Ovary (tissue), 7 donors: ENCODE measurements at regions not wholly inside any gene's neighbourhood (a gene's known extent, or its start where the extent isn't known, plus 50 kb on each side); places are given as distances from the start of the nearest gene placed in this dataset.

Experiments used
- DNase-seq, 5 donors: peaks; one replicate each; pipeline ENCODE4 v3.0.0-alpha.2; 2019 to 2020
- H3K27ac ChIP-seq, 2 donors: fragments of 200-600 bp; one replicate each; pipeline versions ENCODE4 v1.5.1 to v1.8.0; 2019 to 2022
- H3K27me3 ChIP-seq: fragments of 200-600 bp; one replicate; pipeline ENCODE4 v1.8.0; 2022
- H3K36me3 ChIP-seq: fragments of 200-600 bp; sonication (generic); one replicate; pipeline ENCODE4 v1.5.1; 2019
- H3K4me1 ChIP-seq: one replicate; pipeline ENCODE4 v1.8.1; 2013; ENCODE audit warnings: mild to moderate bottlenecking, moderate library complexity; ENCODE audit not compliant: insufficient read depth
- H3K4me3 ChIP-seq: fragments of 200-600 bp; sonication (generic); one replicate; pipeline ENCODE4 v1.5.1; 2017
- H3K9me3 ChIP-seq, 2 donors: fragments of 200-600 bp in 1 of 2; sonication (generic) in 1 of 2; one replicate each; pipeline versions ENCODE4 v1.5.1 to v1.8.1; 2013 to 2019; ENCODE audit warnings: mild to moderate bottlenecking in 1 of 2, moderate library complexity in 1 of 2
- EP300 ChIP-seq: sonication (generic); formaldehyde crosslinking; IDR thresholded peaks from one replicate; pipeline ENCODE4 v1.6.1; 2017; ENCODE audit warnings: antibody characterized with exemption
- POLR2A ChIP-seq: fragments of 450-650 bp; IDR thresholded peaks from one replicate; pipeline ENCODE4 v1.6.1; 2017; ENCODE audit warnings: antibody characterized with exemption, mild to moderate bottlenecking, moderate library complexity
- WGBS, 3 donors: extraction: QIAGEN DNeasy Blood & Tissue Kit in 1 of 3; methylation state at CpG; one replicate each; pipeline versions ENCODE4 v1.1.5 to v1.1.7; 2013 to 2017; 5-methylcytosine and 5-hydroxymethylcytosine counted together
- intact Hi-C, 4 donors: fragments of 100-400 bp; cut with DNase I; formaldehyde crosslinking; loops; one replicate each; pipeline versions ENCODE4 v1.11.0 to v1.15.1; 2022 to 2023
- TF ChIP-seq, protein P1 (sequence below), 3 donors: fragments of 450-650 bp in 2 of 3; fragments of 200-600 bp in 1 of 3; IDR thresholded peaks; one replicate each; pipeline versions ENCODE4 v1.5.1 to v1.8.0; 2016 to 2022; ENCODE audit warnings: antibody characterized with exemption in 3 of 3, mild to moderate bottlenecking in 1 of 3
- donor health status: DM: no; HTN: no; CAD: no; lungs with moderate emphysema.
- donor health status: DM: no; HTN: no; CAD: no.
- donor health status: Bipolar disorder and iron deficiency.
- donor health status: DM: no; HTN: no; CAD: no.
- donor health status: DM: yes; HTN: yes; CAD: no.

DNA sequence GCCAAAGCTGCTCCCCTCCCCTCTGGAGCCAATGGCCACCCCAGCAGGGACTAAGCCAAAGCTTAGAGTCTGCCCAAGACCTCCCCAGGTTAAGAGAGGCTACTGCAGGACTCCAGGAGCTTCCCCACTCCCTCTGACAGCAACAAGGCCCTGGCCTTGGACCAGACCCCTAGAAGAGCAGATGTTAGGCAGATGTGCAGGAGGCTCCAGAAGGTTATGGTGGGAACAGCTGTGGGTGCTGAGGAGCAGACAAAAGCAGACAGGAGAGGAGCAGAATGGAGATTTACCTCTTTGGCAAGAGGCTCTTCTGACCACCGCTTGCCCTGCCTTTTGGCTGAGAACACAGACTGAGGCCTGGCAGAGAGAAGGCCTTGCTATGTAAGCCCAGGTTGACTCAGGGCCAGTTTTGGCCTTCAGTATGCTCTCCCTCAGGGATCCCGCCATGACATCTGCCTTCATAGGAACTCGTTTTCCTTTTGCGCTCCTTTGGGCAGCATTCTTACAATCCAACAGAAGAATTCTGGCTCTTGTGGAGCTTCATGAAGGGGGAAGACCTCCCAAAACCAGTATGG lies 113.0 kb downstream of the RBFOX3 start:
- TF ChIP-seq POLR2A (no peak), EP300 (no peak)
- TF ChIP-seq, protein P1, sequence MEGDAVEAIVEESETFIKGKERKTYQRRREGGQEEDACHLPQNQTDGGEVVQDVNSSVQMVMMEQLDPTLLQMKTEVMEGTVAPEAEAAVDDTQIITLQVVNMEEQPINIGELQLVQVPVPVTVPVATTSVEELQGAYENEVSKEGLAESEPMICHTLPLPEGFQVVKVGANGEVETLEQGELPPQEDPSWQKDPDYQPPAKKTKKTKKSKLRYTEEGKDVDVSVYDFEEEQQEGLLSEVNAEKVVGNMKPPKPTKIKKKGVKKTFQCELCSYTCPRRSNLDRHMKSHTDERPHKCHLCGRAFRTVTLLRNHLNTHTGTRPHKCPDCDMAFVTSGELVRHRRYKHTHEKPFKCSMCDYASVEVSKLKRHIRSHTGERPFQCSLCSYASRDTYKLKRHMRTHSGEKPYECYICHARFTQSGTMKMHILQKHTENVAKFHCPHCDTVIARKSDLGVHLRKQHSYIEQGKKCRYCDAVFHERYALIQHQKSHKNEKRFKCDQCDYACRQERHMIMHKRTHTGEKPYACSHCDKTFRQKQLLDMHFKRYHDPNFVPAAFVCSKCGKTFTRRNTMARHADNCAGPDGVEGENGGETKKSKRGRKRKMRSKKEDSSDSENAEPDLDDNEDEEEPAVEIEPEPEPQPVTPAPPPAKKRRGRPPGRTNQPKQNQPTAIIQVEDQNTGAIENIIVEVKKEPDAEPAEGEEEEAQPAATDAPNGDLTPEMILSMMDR (IDR thresholded peaks at IDR 0.05): no peak
- Histone ChIP-seq H3K36me3 (no peaks in the 10 kb centered on the region), H3K27me3 (no peaks in the 10 kb centered on the region), H3K27ac (no peak overlapping the region), H3K4me1 (no peaks in the 10 kb centered on the region), H3K4me3 (no peak overlapping the region), H3K9me3 (no peaks in the 10 kb centered on the region)
- intact Hi-C loops: no loop called here
- DNase-seq: no peak
- WGBS, 3 donors: 67 to 80% (median 77%) methylated on average over 4 of the region's 4 CpGs

GRCh38 chr17:79496422-79497005 lies 114.3 kb downstream of the RBFOX3 start:
- TF ChIP-seq POLR2A (no peak), EP300 (no peak)
- TF ChIP-seq, protein P1 (IDR thresholded peaks at IDR 0.05): no peak
- H3K27me3 ChIP-seq: no peaks in the 10 kb centered on the region
- intact Hi-C loops: no loop called here
- no peaks in the 10 kb centered on the region for H3K4me1 ChIP-seq
- no peak overlapping the region for H3K27ac ChIP-seq
- no peaks in the 10 kb centered on the region for H3K9me3 ChIP-seq
- no peaks in the 10 kb centered on the region for H3K36me3 ChIP-seq
- no peak overlapping the region for H3K4me3 ChIP-seq
- 69 to 79% (median 69%) methylated on average over 13 of the region's 13 CpGs for WGBS, 3 donors
- DNase-seq: no peak

DNA sequence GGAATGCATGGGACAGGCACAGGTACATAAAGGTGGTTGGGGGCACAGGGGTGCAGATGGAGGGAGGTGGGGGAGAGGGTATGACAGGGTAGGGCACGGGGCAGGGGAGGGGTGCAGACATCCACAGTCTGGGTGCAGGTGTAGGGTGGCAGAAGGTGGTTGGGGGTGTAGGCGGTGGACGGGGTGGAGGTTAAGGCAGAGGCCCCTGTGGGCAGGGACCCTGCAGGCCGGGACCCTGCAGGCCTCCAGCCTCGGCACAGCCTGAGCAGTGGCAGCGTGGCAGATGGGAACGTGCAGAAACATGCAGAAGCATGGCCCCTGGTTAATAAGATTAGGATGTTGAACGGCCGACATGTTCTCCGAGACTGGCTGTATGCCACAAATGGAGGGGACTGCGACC lies 115.2 kb downstream of the RBFOX3 start:
- Histone ChIP-seq H3K27ac (no peak overlapping the region), H3K36me3 (no peaks in the 10 kb centered on the region), H3K4me3 (no peak overlapping the region), H3K9me3 (no peaks in the 10 kb centered on the region), H3K4me1 (no peaks in the 10 kb centered on the region), H3K27me3 (no peaks in the 10 kb centered on the region)
- no peak for DNase-seq
- intact Hi-C loops: no loop called here
- no peak for TF ChIP-seq POLR2A
- TF ChIP-seq, protein P1 (IDR thresholded peaks at IDR 0.05): no peak
- TF ChIP-seq EP300: no peak
- 77 to 78% (median 77%) methylated on average over 11 of the region's 11 CpGs for WGBS, 3 donors

- intact Hi-C loops: no loop called here
- TF ChIP-seq, protein P1 (IDR thresholded peaks at IDR 0.05): no peak
- TF ChIP-seq EP300 (no peak), POLR2A (no peak)
- DNase-seq: no peak
- no peaks in the 10 kb centered on the region for H3K9me3 ChIP-seq
- no peaks in the 10 kb centered on the region for H3K36me3 ChIP-seq
- no peak overlapping the region for H3K4me3 ChIP-seq
- no peak overlapping the region for H3K27ac ChIP-seq
- no peaks in the 10 kb centered on the region for H3K27me3 ChIP-seq
- H3K4me1 ChIP-seq: no peaks in the 10 kb centered on the region
- 75 to 92% (median 75%) methylated on average over 1 of the region's 3 CpGs for WGBS, 3 donors
Observed at GRCh38 chr17:79491006-79491405, 119.8 kb downstream of the RBFOX3 start.
